CD14-positive monocyte (primary cell): ENCODE measurements at regions not wholly inside any gene's neighbourhood (a gene's known extent, or its start where the extent isn't known, plus 50 kb on each side); places are given as distances from the start of the nearest gene placed in this dataset.

Source experiments
- DNase-seq, 3 donors: peaks; one replicate each; pipeline ENCODE4 v3.0.0-alpha.2; 2011 to 2022
- H2AFZ ChIP-seq: 2 replicates; pipeline ENCODE4 v1.6.0; 2012; ENCODE audit warnings: mild to moderate bottlenecking, low read depth, low read length, inconsistent platforms; ENCODE audit not compliant: insufficient read depth, poor library complexity, severe bottlenecking
- H3K27ac ChIP-seq, 2 donors: 1 replicate in 1 of 2; 2 replicates in 1 of 2; pipeline ENCODE4 v1.5.1; 2012 to 2013; ENCODE audit warnings: low read length in 2 of 2, control low read depth in 1 of 2, inconsistent platforms in 1 of 2, low read depth in 1 of 2, mild to moderate bottlenecking in 1 of 2
- H3K27me3 ChIP-seq, 2 donors: one replicate each; pipeline versions ENCODE4 v1.6.0 to v1.6.1; 2011 to 2013; ENCODE audit warnings: low read length in 2 of 2; ENCODE audit not compliant: control insufficient read depth in 2 of 2, insufficient read depth in 2 of 2
- H3K36me3 ChIP-seq, 2 donors: replicated peaks in 1 of 2; 1 replicate in 1 of 2; 2 replicates in 1 of 2; pipeline versions ENCODE4 v1.5.1 to v1.6.1; 2012 to 2013; ENCODE audit warnings: low read length in 2 of 2, control low read depth in 1 of 2, inconsistent platforms in 1 of 2, mild to moderate bottlenecking in 1 of 2; ENCODE audit not compliant: insufficient read depth in 2 of 2, control insufficient read depth in 1 of 2
- H3K4me1 ChIP-seq, 2 donors: 1 replicate in 1 of 2; 2 replicates in 1 of 2; pipeline versions ENCODE4 v1.5.1 to v1.6.1; 2012 to 2013; ENCODE audit warnings: low read length in 2 of 2, control low read depth in 1 of 2, inconsistent platforms in 1 of 2, mild to moderate bottlenecking in 1 of 2, moderate library complexity in 1 of 2; ENCODE audit not compliant: insufficient read depth in 2 of 2, control insufficient read depth in 1 of 2
- H3K4me2 ChIP-seq: replicated peaks from 2 replicates; pipeline ENCODE3; 2012; ENCODE audit warnings: low read length, moderate library complexity, mild to moderate bottlenecking; ENCODE audit not compliant: poor library complexity, severe bottlenecking; ENCODE audit errors: extremely low read depth
- H3K4me3 ChIP-seq, 3 experiments: fragments of 200-600 bp in 1 of 3; sonication (generic) in 1 of 3; replicated peaks in 1 of 3; 1 replicate in 2 of 3; 2 replicates in 1 of 3; pipeline ENCODE4 v1.5.1; 2011 to 2013; ENCODE audit warnings: low read length in 3 of 3, mild to moderate bottlenecking in 3 of 3, control low read depth in 2 of 3, low read depth in 2 of 3, inconsistent platforms in 1 of 3, moderate library complexity in 1 of 3
- H3K79me2 ChIP-seq: 2 replicates; pipeline ENCODE4 v1.6.0; 2012; ENCODE audit warnings: mild to moderate bottlenecking, control low read depth, inconsistent platforms, low read length, moderate library complexity; ENCODE audit not compliant: insufficient read depth
- H3K9ac ChIP-seq: 2 replicates; pipeline ENCODE4 v1.6.0; 2017; ENCODE audit warnings: low read length, mild to moderate bottlenecking; ENCODE audit not compliant: insufficient read depth, poor library complexity, severe bottlenecking
- H3K9me3 ChIP-seq, 2 donors: replicated peaks in 1 of 2; 1 replicate in 1 of 2; 2 replicates in 1 of 2; pipeline versions ENCODE4 v1.5.1 to v1.6.1; 2012 to 2013; ENCODE audit warnings: low read length in 2 of 2, control low read depth in 1 of 2; ENCODE audit not compliant: control insufficient read depth in 1 of 2, insufficient read depth in 1 of 2
- H4K20me1 ChIP-seq: 2 replicates; pipeline ENCODE4 v1.6.0; 2012; ENCODE audit warnings: mild to moderate bottlenecking, low read length, control low read depth, moderate library complexity; ENCODE audit not compliant: insufficient read depth
- H3K27ac Mint-ChIP-seq, 7 donors: one replicate each; pipeline ENCODE4 v1.8.0; 2020; ENCODE audit warnings: mild to moderate bottlenecking in 7 of 7, mixed read lengths in 7 of 7, moderate library complexity in 6 of 7, inconsistent platforms in 2 of 7
- H3K27me3 Mint-ChIP-seq, 3 donors: one replicate each; pipeline ENCODE4 v1.8.0; 2021 to 2022; ENCODE audit warnings: low read depth in 3 of 3, mild to moderate bottlenecking in 3 of 3, mixed read lengths in 3 of 3, moderate library complexity in 3 of 3, inconsistent platforms in 1 of 3
- H3K36me3 Mint-ChIP-seq, 2 donors: one replicate each; pipeline ENCODE4 v1.8.0; 2020; ENCODE audit warnings: mixed read lengths in 2 of 2, inconsistent platforms in 1 of 2, mild to moderate bottlenecking in 1 of 2
- H3K4me1 Mint-ChIP-seq: one replicate; pipeline ENCODE4 v1.8.0; 2020; ENCODE audit warnings: mild to moderate bottlenecking, mixed read lengths
- H3K4me3 Mint-ChIP-seq, 2 donors: one replicate each; pipeline ENCODE4 v1.8.0; 2020; ENCODE audit warnings: mild to moderate bottlenecking in 2 of 2, mixed read lengths in 2 of 2, moderate library complexity in 1 of 2
- H3K9me3 Mint-ChIP-seq, 7 donors: one replicate each; pipeline ENCODE4 v1.8.0; 2020 to 2022; ENCODE audit warnings: mixed read lengths in 7 of 7, mild to moderate bottlenecking in 6 of 7, moderate library complexity in 6 of 7, inconsistent platforms in 2 of 7
- CTCF ChIP-seq: fragments of 200-600 bp; IDR thresholded peaks from one replicate; pipeline ENCODE4 v1.8.0; 2022; ENCODE audit warnings: antibody characterized with exemption, mild to moderate bottlenecking
- WGBS: methylation state at CpG from one replicate; pipeline ENCODE4 v1.1.5; 2013; ENCODE audit warnings: missing lambda C conversion rate; ENCODE audit not compliant: insufficient coverage; 5-methylcytosine and 5-hydroxymethylcytosine counted together
- intact Hi-C, 2 donors: fragments of 100-400 bp; cut with micrococcal nuclease; formaldehyde crosslinking; loops; one replicate each; pipeline versions ENCODE4 v1.15.0 to v1.15.1; 2023

- Mint-ChIP-seq H3K36me3 (no peaks in the 10 kb centered on the region), H3K9me3 (no peaks in the 10 kb centered on the region), H3K27ac (no peak overlapping the region), H3K27me3 (peaks cover 0 to 3% (median 1%) of the 10 kb centered on the region in 3 donors), H3K4me3 (no peak overlapping the region), H3K4me1 (no peaks in the 10 kb centered on the region)
- intact Hi-C loops = no loop called here
- no peak overlapping the region for H3K4me3 ChIP-seq
- H3K4me1 ChIP-seq = no peaks in the 10 kb centered on the region
- no peaks in the 10 kb centered on the region for H3K79me2 ChIP-seq
- H3K27me3 ChIP-seq = no peaks in the 10 kb centered on the region
- no peaks in the 10 kb centered on the region for H3K36me3 ChIP-seq
- H4K20me1 ChIP-seq = no peaks in the 10 kb centered on the region
- H3K9me3 ChIP-seq = no peaks in the 10 kb centered on the region
- no peak for DNase-seq
- no peak overlapping the region for H3K9ac ChIP-seq
- no peak for TF ChIP-seq CTCF
- no peak overlapping the region for H3K4me2 ChIP-seq
- H3K27ac ChIP-seq = no peak overlapping the region
- no peak overlapping the region for H2AFZ ChIP-seq
These were observed 254.8 kb downstream of the KCNS3 start for GRCh38 chr2:18133310-18133709.

- Histone ChIP-seq H3K4me2 (no peak overlapping the region), H3K79me2 (no peaks in the 10 kb centered on the region), H3K9ac (no peak overlapping the region), H4K20me1 (no peaks in the 10 kb centered on the region), H3K36me3 (no peaks in the 10 kb centered on the region), H2AFZ (no peak overlapping the region), H3K9me3 (no peaks in the 10 kb centered on the region), H3K4me3 (no peak overlapping the region), H3K27me3 (no peaks in the 10 kb centered on the region), H3K27ac (no peak overlapping the region), H3K4me1 (no peaks in the 10 kb centered on the region)
- H3K9me3 Mint-ChIP-seq = no peaks in the 10 kb centered on the region
- no peak for DNase-seq
- intact Hi-C loops = no loop called here
- H3K4me3 Mint-ChIP-seq = no peak overlapping the region
- 0% methylated on average over 2 of the region's 3 CpGs for WGBS
- peaks cover 0 to 2% (median 1%) of the 10 kb centered on the region in 3 donors for H3K27me3 Mint-ChIP-seq
- H3K27ac Mint-ChIP-seq = no peak overlapping the region
- H3K4me1 Mint-ChIP-seq = no peaks in the 10 kb centered on the region
- H3K36me3 Mint-ChIP-seq = no peaks in the 10 kb centered on the region
- TF ChIP-seq CTCF = no peak
These were observed 254.2 kb downstream of the KCNS3 start for GRCh38 chr2:18132697-18133096.
